ENCODE measurements at regions not wholly inside any gene's neighbourhood (a gene's known extent, or its start where the extent isn't known, plus 50 kb on each side); places are given as distances from the start of the nearest gene placed in this dataset.

- H3K27me3 ChIP-seq = no peaks in the 10 kb centered on the region
- peak overlapping the region in 4 of 12 donors; percentile 77 to 91 (median 88) for H3K27ac ChIP-seq
- 88 to 93% (median 89%) methylated on average over 12 to 13 of the region's 13 CpGs for WGBS, 4 donors
- H3K9me3 ChIP-seq = no peaks in the 10 kb centered on the region
- no peak for ATAC-seq
- intact Hi-C loops (cut with DNase I) = loop anchor here in 9 of 10 donors (5.0 to 10.0 kb wide), 8 partner anchors 78 to 262 kb away; partner anchors contain the start of genes DLL1 (in 4 of the 9) and FAM120B (in 1 of the 9)
- H3K36me3 ChIP-seq = no peaks in the 10 kb centered on the region
- peaks cover 0 to 59% (median 19%) of the 10 kb centered on the region in 12 donors for H3K4me1 ChIP-seq
- DNase-seq = peak in 1 of 5 donors; percentile 9
- TF ChIP-seq CTCF (IDR thresholded peaks at IDR 0.05) (no peak), POLR2A (IDR thresholded peaks at IDR 0.05) (no peak)
- no peak overlapping the region for H3K4me3 ChIP-seq
Observed at GRCh38 chr6:170044836-170045562, 245.9 kb downstream of the DLL1 start.

- Histone ChIP-seq H3K36me3 (no peaks in the 10 kb centered on the region), H3K27me3 (no peaks in the 10 kb centered on the region), H3K4me3 (no peak overlapping the region), H3K9me3 (no peaks in the 10 kb centered on the region), H3K27ac (peak overlapping the region in 11 of 12 donors; percentile 15 to 91 (median 79)), H3K4me1 (peaks cover 0 to 50% (median 17%) of the 10 kb centered on the region in 12 donors)
- intact Hi-C loops (cut with DNase I) = loop anchor here in 9 of 10 donors (1.0 to 10.0 kb wide), 9 partner anchors 33 to 263 kb away; partner anchors contain the start of genes DLL1 (in 4 of the 9) and FAM120B (in 1 of the 9)
- TF ChIP-seq POLR2A (IDR thresholded peaks at IDR 0.05) (no peak), CTCF (IDR thresholded peaks at IDR 0.05) (peak in 1 of 12 donors; percentile 26)
- peak in 1 of 5 donors; percentile 62 for DNase-seq
- peak; percentile 59 to 72 (median 68) for ATAC-seq
- WGBS, 4 donors = 46 to 58% (median 56%) methylated on average over 7 to 11 of the region's 11 CpGs
Observed at GRCh38 chr6:170043881-170044790, 246.7 kb downstream of the DLL1 start.

- 60 to 67% (median 61%) methylated on average over 21 of the region's 21 CpGs for WGBS, 4 donors
- Histone ChIP-seq H3K36me3 (no peaks in the 10 kb centered on the region), H3K9me3 (no peaks in the 10 kb centered on the region), H3K27me3 (no peaks in the 10 kb centered on the region), H3K4me3 (no peak overlapping the region), H3K4me1 (peaks cover 0 to 49% (median 17%) of the 10 kb centered on the region in 12 donors), H3K27ac (peak overlapping the region; percentile 44 to 91 (median 78))
- TF ChIP-seq CTCF (IDR thresholded peaks at IDR 0.05) (peak in 9 of 12 donors; percentile 14 to 45 (median 25)), POLR2A (IDR thresholded peaks at IDR 0.05) (peak in 1 of 2 donors; percentile 29)
- DNase-seq (peak in 2 of 5 donors; percentile 65 to 76), ATAC-seq (peak; percentile 86 to 91 (median 90))
- intact Hi-C loops (cut with DNase I) = loop anchor here in 9 of 10 donors (1.0 to 10.0 kb wide), 9 partner anchors 32 to 264 kb away; partner anchors contain the start of genes DLL1 (in 4 of the 9) and FAM120B (in 1 of the 9)
Observed at GRCh38 chr6:170043150-170043819, 247.6 kb downstream of the DLL1 start.
